HEK293 (cell line): ENCODE measurements at regions not wholly inside any gene's neighbourhood (a gene's known extent, or its start where the extent isn't known, plus 50 kb on each side); places are given as distances from the start of the nearest gene placed in this dataset.

ENCODE experiments used
- CTCF ChIA-PET: fragments of 350-600 bp; formaldehyde crosslinking; extraction: SDS; loops from one replicate; lab custom pipeline; 2021; ENCODE audit warnings: antibody characterized with exemption; lab: Yijun Ruan, JAX
- POLR2A ChIA-PET: fragments of 300-600 bp; formaldehyde crosslinking; extraction: SDS; loops from one replicate; lab custom pipeline; 2020; ENCODE audit warnings: antibody characterized with exemption, inconsistent platforms; lab: Yijun Ruan, JAX
- H3K27ac ChIP-seq: fragments of 200-500 bp; sonication (Bioruptor generic); 2 replicates; pipeline ENCODE4 v1.5.1; 2014; ENCODE audit warnings: low read depth, low read length, control low read depth, inconsistent platforms; ENCODE audit errors: extremely low read depth
- H3K36me3 ChIP-seq, 2 experiments: fragments of 200-500 bp in 1 of 2; sonication (Bioruptor generic) in 1 of 2; 1 replicate in 1 of 2; 2 replicates in 1 of 2; pipeline ENCODE4 v1.5.1; 2014 to 2017; ENCODE audit warnings: inconsistent platforms in 2 of 2, low read length in 2 of 2; ENCODE audit not compliant: control insufficient read depth in 2 of 2, insufficient read depth in 1 of 2
- H3K4me1 ChIP-seq: fragments of 200-500 bp; sonication (Bioruptor generic); 2 replicates; pipeline ENCODE4 v1.5.1; 2014; ENCODE audit warnings: mild to moderate bottlenecking, low read length, inconsistent platforms; ENCODE audit not compliant: control insufficient read depth, insufficient read depth
- H3K4me3 ChIP-seq: 2 replicates; pipeline ENCODE4 v1.5.1; 2011; ENCODE audit warnings: low read depth, mild to moderate bottlenecking, control low read depth, low read length, moderate library complexity
- H3K9me3 ChIP-seq: fragments of 200-500 bp; sonication (Bioruptor generic); 2 replicates; pipeline ENCODE4 v1.5.1; 2014; ENCODE audit warnings: low read depth, low read length, inconsistent platforms; ENCODE audit not compliant: control insufficient read depth, insufficient read depth
- BCL6B ChIP-seq: fragments of 450-650 bp; formaldehyde crosslinking; IDR thresholded peaks from 2 replicates; pipeline ENCODE4 v1.5.1; 2017; ENCODE audit warnings: missing biosample characterization, missing genetic modification characterization
- FEZF1 ChIP-seq: fragments of 450-650 bp; formaldehyde crosslinking; IDR thresholded peaks from 2 replicates; pipeline ENCODE4 v1.5.1; 2016; ENCODE audit warnings: missing biosample characterization, missing genetic modification characterization
- HIC1 ChIP-seq: fragments of 450-650 bp; formaldehyde crosslinking; IDR thresholded peaks from 2 replicates; pipeline ENCODE4 v1.5.1; 2016; ENCODE audit warnings: missing biosample characterization, missing genetic modification characterization
- HOXA7 ChIP-seq: sonication (generic); formaldehyde crosslinking; IDR thresholded peaks from 2 replicates; pipeline ENCODE4 v1.8.1; 2022; ENCODE audit warnings: missing genetic modification reagents, borderline replicate concordance
- HOXC10 ChIP-seq: sonication (generic); formaldehyde crosslinking; IDR thresholded peaks from 2 replicates; pipeline ENCODE4 v1.8.1; 2023; ENCODE audit warnings: mild to moderate bottlenecking, missing genetic modification reagents
- PBX3 ChIP-seq: sonication (generic); formaldehyde crosslinking; IDR thresholded peaks from 2 replicates; pipeline ENCODE4 v1.8.1; 2022; ENCODE audit warnings: mild to moderate bottlenecking, moderate library complexity, missing genetic modification reagents
- ZBTB10 ChIP-seq: fragments of 450-650 bp; formaldehyde crosslinking; IDR thresholded peaks from 2 replicates; pipeline ENCODE4 v1.5.1; 2016; ENCODE audit warnings: missing biosample characterization, missing genetic modification characterization
- ZBTB17 ChIP-seq: fragments of 450-650 bp; formaldehyde crosslinking; IDR thresholded peaks from 2 replicates; pipeline ENCODE4 v1.5.1; 2016; ENCODE audit warnings: missing biosample characterization, missing genetic modification characterization
- ZFHX2 ChIP-seq: fragments of 450-650 bp; formaldehyde crosslinking; conservative IDR thresholded peaks from 2 replicates; pipeline ENCODE4 v1.5.1; 2016; ENCODE audit warnings: missing biosample characterization, missing genetic modification characterization
- ZNF148 ChIP-seq: fragments of 450-650 bp; formaldehyde crosslinking; IDR thresholded peaks from 2 replicates; pipeline ENCODE4 v1.5.0; 2017; ENCODE audit warnings: missing biosample characterization, missing genetic modification characterization, borderline replicate concordance
- ZNF19 ChIP-seq: fragments of 450-650 bp; formaldehyde crosslinking; IDR thresholded peaks from 2 replicates; pipeline ENCODE4; 2016; ENCODE audit warnings: missing biosample characterization, missing genetic modification characterization, low read depth
- ZNF2 ChIP-seq: fragments of 450-650 bp; formaldehyde crosslinking; IDR thresholded peaks from 2 replicates; pipeline ENCODE4 v1.5.1; 2016; ENCODE audit warnings: missing biosample characterization, missing genetic modification characterization
- ZNF221 ChIP-seq: fragments of 450-650 bp; formaldehyde crosslinking; IDR thresholded peaks from 2 replicates; pipeline ENCODE4 v1.5.1; 2017; ENCODE audit warnings: missing biosample characterization, missing genetic modification characterization, borderline replicate concordance
- ZNF37A ChIP-seq: fragments of 450-650 bp; IDR thresholded peaks from 2 replicates; pipeline ENCODE4 v1.5.1; 2018; ENCODE audit warnings: missing biosample characterization, missing genetic modification characterization
- ZNF416 ChIP-seq: fragments of 450-650 bp; formaldehyde crosslinking; IDR thresholded peaks from 2 replicates; pipeline ENCODE4 v1.5.1; 2016; ENCODE audit warnings: missing biosample characterization, missing genetic modification characterization
- ZNF513 ChIP-seq: fragments of 450-650 bp; IDR thresholded peaks from 2 replicates; pipeline ENCODE4 v1.5.1; 2018; ENCODE audit warnings: missing biosample characterization, missing genetic modification characterization
- ZNF610 ChIP-seq: fragments of 450-650 bp; formaldehyde crosslinking; IDR thresholded peaks from 2 replicates; pipeline ENCODE4 v1.5.1; 2016; ENCODE audit warnings: missing biosample characterization, missing genetic modification characterization, borderline replicate concordance
- ZNF701 ChIP-seq: fragments of 450-650 bp; formaldehyde crosslinking; IDR thresholded peaks from 2 replicates; pipeline ENCODE4 v1.5.1; 2016; ENCODE audit warnings: missing biosample characterization, missing genetic modification characterization
- ZSCAN5A ChIP-seq: fragments of 450-650 bp; formaldehyde crosslinking; IDR thresholded peaks from 2 replicates; pipeline ENCODE4 v1.5.1; 2016; ENCODE audit warnings: missing biosample characterization, missing genetic modification characterization

- TF ChIP-seq ZBTB10 (tag by site-specific recombination) (no peak), ZBTB17 (no peak), ZSCAN5A (no peak), ZNF701 (no peak), ZNF221 (tag by site-specific recombination) (no peak), ZNF19 (tag by site-specific recombination) (no peak)
- TF ChIP-seq, all 188 proteins: peak for 0
Observed at GRCh38 chr12:88918161-88918560, 337.9 kb upstream of the KITLG start (continued).

- no peaks in the 10 kb centered on the region for H3K9me3 ChIP-seq
- POLR2A ChIA-PET = no interaction called here
- no peaks in the 10 kb centered on the region for H3K4me1 ChIP-seq
- no peak overlapping the region for H3K4me3 ChIP-seq
- TF ChIP-seq PBX3 = no peak
- TF ChIP-seq ZNF610 (tag by site-specific recombination) = no peak
- TF ChIP-seq FEZF1 (tag by site-specific recombination) = no peak
- no peak for TF ChIP-seq HIC1 (tag by site-specific recombination)
- TF ChIP-seq HOXC10 (CRISPR knock-in tag) = no peak
- TF ChIP-seq ZNF513 (tag by site-specific recombination) = no peak
- no peak for TF ChIP-seq BCL6B (tag by site-specific recombination)
- no peak for TF ChIP-seq ZNF37A (tag by site-specific recombination)
- no peak for TF ChIP-seq ZFHX2 (tag by site-specific recombination)
- TF ChIP-seq ZNF416 (tag by site-specific recombination) = no peak
- TF ChIP-seq HOXA7 (CRISPR knock-in tag) = no peak
- no peak for TF ChIP-seq ZNF148 (tag by site-specific recombination)
- no peak for TF ChIP-seq ZNF2 (tag by site-specific recombination)
- H3K36me3 ChIP-seq = no peaks in the 10 kb centered on the region
- CTCF ChIA-PET = no interaction called here
- H3K27ac ChIP-seq = no peak overlapping the region
Observed at GRCh38 chr12:88914967-88915366, 334.7 kb upstream of the KITLG start.
